ENCODE measurements at regions not wholly inside any gene's neighbourhood (a gene's known extent, or its start where the extent isn't known, plus 50 kb on each side); places are given as distances from the start of the nearest gene placed in this dataset.

DNA sequence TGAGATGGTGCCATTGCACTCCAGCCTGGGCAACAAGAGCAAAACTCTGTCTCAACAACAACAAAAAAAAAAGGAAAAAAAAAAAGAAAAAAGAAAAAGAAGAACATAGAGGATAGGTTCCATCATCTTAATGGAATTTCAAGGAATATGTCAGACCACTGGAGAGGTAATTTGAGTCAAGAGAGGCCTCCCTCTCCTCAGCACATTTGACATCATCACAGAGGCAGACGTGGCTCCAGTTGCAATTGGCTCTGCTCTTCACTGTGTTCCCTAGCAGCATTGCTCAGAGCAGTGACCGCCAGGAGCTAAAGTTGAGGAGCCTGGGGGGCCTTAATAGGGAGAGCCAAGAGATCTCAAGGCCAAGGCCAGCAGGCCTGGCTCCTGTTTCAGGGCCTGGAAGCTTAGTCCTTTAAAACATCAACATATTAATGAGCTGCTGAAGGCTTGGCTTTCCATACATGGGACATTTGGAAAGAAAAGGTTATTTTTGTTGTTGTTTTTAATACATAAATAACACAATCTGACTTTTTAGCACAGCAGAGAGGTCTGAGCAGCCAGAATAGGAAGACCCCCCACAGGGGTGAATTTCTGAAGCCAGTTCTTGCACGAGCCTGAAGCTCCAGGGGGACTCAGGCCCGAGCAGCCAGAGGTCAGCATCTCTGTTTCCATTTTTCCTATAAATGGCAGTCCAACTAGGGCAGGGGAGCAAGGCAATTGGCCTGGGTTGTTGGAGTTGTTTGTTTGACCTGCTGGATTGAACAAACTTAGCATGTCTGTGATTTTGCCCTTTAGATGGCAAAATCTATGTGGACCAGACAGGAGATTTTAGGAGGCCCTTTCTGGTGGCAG is 118.3 kb upstream of the FGGY start:
- no peak overlapping the region for H3K9ac ChIP-seq (ENCODE audit: control insufficient read depth, extremely low read depth, insufficient read depth, low read length)
- dilution Hi-C loops (cut with MboI; ENCODE audit: extremely low pct_ligation_motif_present, low sequenced_read_pairs), result no loop called here
- no peak overlapping the region for H3K4me3 ChIP-seq (ENCODE audit: control insufficient read depth in 2 of 3, extremely low read depth in 1 of 3, insufficient read depth in 2 of 3, low read depth in 1 of 3, low read length in 3 of 3)
- no peak overlapping the region for H2AFZ ChIP-seq (ENCODE audit: control insufficient read depth, low read length)
- H4K20me1 ChIP-seq (ENCODE audit: control insufficient read depth, extremely low read depth, insufficient read depth, low read length), result no peaks in the 10 kb centered on the region
- no peaks in the 10 kb centered on the region for H3K36me3 ChIP-seq (ENCODE audit: control insufficient read depth in 2 of 2, extremely low read depth in 1 of 2, insufficient read depth in 2 of 2, low read length in 2 of 2)
- DNase-seq (ENCODE audit: low read depth, low spot score), result no peak
- no peaks in the 10 kb centered on the region for H3K9me3 ChIP-seq (ENCODE audit: control insufficient read depth, low read depth, low read length)
- TF ChIP-seq, protein P1, sequence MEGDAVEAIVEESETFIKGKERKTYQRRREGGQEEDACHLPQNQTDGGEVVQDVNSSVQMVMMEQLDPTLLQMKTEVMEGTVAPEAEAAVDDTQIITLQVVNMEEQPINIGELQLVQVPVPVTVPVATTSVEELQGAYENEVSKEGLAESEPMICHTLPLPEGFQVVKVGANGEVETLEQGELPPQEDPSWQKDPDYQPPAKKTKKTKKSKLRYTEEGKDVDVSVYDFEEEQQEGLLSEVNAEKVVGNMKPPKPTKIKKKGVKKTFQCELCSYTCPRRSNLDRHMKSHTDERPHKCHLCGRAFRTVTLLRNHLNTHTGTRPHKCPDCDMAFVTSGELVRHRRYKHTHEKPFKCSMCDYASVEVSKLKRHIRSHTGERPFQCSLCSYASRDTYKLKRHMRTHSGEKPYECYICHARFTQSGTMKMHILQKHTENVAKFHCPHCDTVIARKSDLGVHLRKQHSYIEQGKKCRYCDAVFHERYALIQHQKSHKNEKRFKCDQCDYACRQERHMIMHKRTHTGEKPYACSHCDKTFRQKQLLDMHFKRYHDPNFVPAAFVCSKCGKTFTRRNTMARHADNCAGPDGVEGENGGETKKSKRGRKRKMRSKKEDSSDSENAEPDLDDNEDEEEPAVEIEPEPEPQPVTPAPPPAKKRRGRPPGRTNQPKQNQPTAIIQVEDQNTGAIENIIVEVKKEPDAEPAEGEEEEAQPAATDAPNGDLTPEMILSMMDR (optimal IDR thresholded peaks at IDR 0.05 in 1 of 3, IDR thresholded peaks at IDR 0.05 in 1 of 3, conservative IDR thresholded peaks at IDR 0.05 in 1 of 3; ENCODE audit: extremely low read depth in 1 of 3, insufficient read depth in 2 of 3, low read length in 3 of 3), result no peak
- TF ChIP-seq EZH2 (IDR thresholded peaks at IDR 0.05; ENCODE audit: low read length), result no peak
- H3K4me1 ChIP-seq (ENCODE audit: control insufficient read depth, extremely low read depth, insufficient read depth, low read length), result peaks cover 8% of the 10 kb centered on the region
- no peaks in the 10 kb centered on the region for H3K79me2 ChIP-seq (ENCODE audit: control insufficient read depth, insufficient read depth, low read length)
- no peak for FAIRE-seq
- H3K27ac ChIP-seq (ENCODE audit: control insufficient read depth, insufficient read depth, low read length), result no peak overlapping the region
- H3K27me3 ChIP-seq (ENCODE audit: control insufficient read depth, extremely low read depth, insufficient read depth, low read length), result no peaks in the 10 kb centered on the region
- no peaks in the 10 kb centered on the region for H3K9me1 ChIP-seq (ENCODE audit: control insufficient read depth, extremely low read depth, insufficient read depth, low read length)
- H3K4me2 ChIP-seq (ENCODE audit: control insufficient read depth, extremely low read depth, insufficient read depth, low read depth, low read length), result no peak overlapping the region

DNA sequence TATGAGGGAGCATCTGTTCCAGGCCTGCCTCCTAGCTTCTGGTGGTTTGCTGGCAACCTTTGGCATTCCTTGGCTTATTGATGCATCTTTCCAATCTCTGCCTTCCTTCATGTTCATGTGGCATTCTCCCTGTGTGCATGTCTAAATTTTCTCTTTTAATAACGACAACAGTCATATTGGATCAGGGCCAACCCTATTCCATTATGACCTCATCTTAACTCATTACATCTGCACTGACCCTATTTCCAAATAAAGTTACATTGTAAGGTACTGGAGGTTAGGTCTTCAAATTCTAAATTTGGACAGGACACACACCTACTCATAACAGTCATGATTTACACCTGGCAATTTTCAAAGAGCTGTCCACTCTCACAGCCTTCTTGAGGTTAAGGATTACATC is 117.2 kb upstream of the FGGY start:
- Histone ChIP-seq H3K9ac (ENCODE audit: control insufficient read depth, extremely low read depth, insufficient read depth, low read length) (no peak overlapping the region), H4K20me1 (ENCODE audit: control insufficient read depth, extremely low read depth, insufficient read depth, low read length) (no peaks in the 10 kb centered on the region), H2AFZ (ENCODE audit: control insufficient read depth, low read length) (no peak overlapping the region), H3K36me3 (ENCODE audit: control insufficient read depth in 2 of 2, extremely low read depth in 1 of 2, insufficient read depth in 2 of 2, low read length in 2 of 2) (no peaks in the 10 kb centered on the region), H3K27ac (ENCODE audit: control insufficient read depth, insufficient read depth, low read length) (no peak overlapping the region), H3K27me3 (ENCODE audit: control insufficient read depth, extremely low read depth, insufficient read depth, low read length) (no peaks in the 10 kb centered on the region), H3K4me2 (ENCODE audit: control insufficient read depth, extremely low read depth, insufficient read depth, low read depth, low read length) (no peak overlapping the region), H3K9me3 (ENCODE audit: control insufficient read depth, low read depth, low read length) (no peaks in the 10 kb centered on the region), H3K79me2 (ENCODE audit: control insufficient read depth, insufficient read depth, low read length) (no peaks in the 10 kb centered on the region), H3K4me3 (ENCODE audit: control insufficient read depth in 2 of 3, extremely low read depth in 1 of 3, insufficient read depth in 2 of 3, low read depth in 1 of 3, low read length in 3 of 3) (no peak overlapping the region), H3K9me1 (ENCODE audit: control insufficient read depth, extremely low read depth, insufficient read depth, low read length) (no peaks in the 10 kb centered on the region), H3K4me1 (ENCODE audit: control insufficient read depth, extremely low read depth, insufficient read depth, low read length) (peaks cover 4% of the 10 kb centered on the region)
- dilution Hi-C loops (cut with MboI; ENCODE audit: extremely low pct_ligation_motif_present, low sequenced_read_pairs), result no loop called here
- FAIRE-seq, result no peak
- no peak for DNase-seq (ENCODE audit: low read depth, low spot score)
- TF ChIP-seq EZH2 (IDR thresholded peaks at IDR 0.05; ENCODE audit: low read length), result no peak
- TF ChIP-seq, protein P1 (optimal IDR thresholded peaks at IDR 0.05 in 1 of 3, IDR thresholded peaks at IDR 0.05 in 1 of 3, conservative IDR thresholded peaks at IDR 0.05 in 1 of 3; ENCODE audit: extremely low read depth in 1 of 3, insufficient read depth in 2 of 3, low read length in 3 of 3), result no peak
